KMS-11 (cell line): ENCODE measurements at regions not wholly inside any gene's neighbourhood (a gene's known extent, or its start where the extent isn't known, plus 50 kb on each side); places are given as distances from the start of the nearest gene placed in this dataset.
"Not testable (repeated sequence)": the region's sequence is repeated elsewhere in the genome, so short reads cannot be mapped to it uniquely, and the experiment has no call there.

ENCODE experiments used
- H2AFZ ChIP-seq: fragments of 200-600 bp; sonication (generic); 2 replicates; pipeline ENCODE4 v1.6.1; 2016; ENCODE audit warnings: antibody characterized with exemption, mixed run types, low read depth
- H3K27ac ChIP-seq: fragments of 200-600 bp; sonication (generic); 2 replicates; pipeline ENCODE4 v1.6.1; 2016; ENCODE audit warnings: mild to moderate bottlenecking, mixed run types
- H3K27me3 ChIP-seq: fragments of 200-600 bp; sonication (generic); 2 replicates; pipeline ENCODE4 v1.6.1; 2017; ENCODE audit warnings: mild to moderate bottlenecking, low read depth, mixed run types, moderate library complexity; ENCODE audit not compliant: insufficient read depth
- H3K36me3 ChIP-seq: fragments of 200-600 bp; sonication (generic); 2 replicates; pipeline ENCODE4 v1.6.1; 2017; ENCODE audit warnings: mild to moderate bottlenecking, mixed run types; ENCODE audit not compliant: insufficient read depth
- H3K4me1 ChIP-seq: fragments of 200-600 bp; sonication (generic); 2 replicates; pipeline ENCODE4 v1.6.1; 2016; ENCODE audit warnings: mild to moderate bottlenecking, low read depth, mixed run types; ENCODE audit not compliant: poor library complexity, severe bottlenecking
- H3K4me2 ChIP-seq: fragments of 200-600 bp; sonication (generic); 2 replicates; pipeline ENCODE4 v1.7.0; 2016; ENCODE audit warnings: mild to moderate bottlenecking, mixed run types
- H3K4me3 ChIP-seq: fragments of 200-600 bp; sonication (generic); IDR thresholded peaks from 2 replicates; pipeline ENCODE4 v1.6.1; 2017; ENCODE audit warnings: low read depth, low read length, mixed read lengths; ENCODE audit not compliant: insufficient read depth
- H3K79me2 ChIP-seq: fragments of 200-600 bp; sonication (generic); 2 replicates; pipeline ENCODE4 v1.6.1; 2016; ENCODE audit warnings: low read depth, mixed run types; ENCODE audit not compliant: insufficient read depth
- H3K9ac ChIP-seq: fragments of 200-600 bp; sonication (generic); 2 replicates; pipeline ENCODE4 v1.6.1; 2016; ENCODE audit warnings: mild to moderate bottlenecking, mixed run types
- H4K20me1 ChIP-seq: fragments of 200-600 bp; sonication (generic); 2 replicates; pipeline ENCODE4 v1.6.1; 2016; ENCODE audit warnings: mild to moderate bottlenecking, mixed run types; ENCODE audit not compliant: insufficient read depth
- CTCF ChIP-seq: fragments of 200-600 bp; sonication (generic); conservative IDR thresholded peaks from 2 replicates; pipeline ENCODE4 v1.6.1; 2017; ENCODE audit warnings: low read depth, mild to moderate bottlenecking, antibody characterized with exemption, low read length, moderate library complexity, mixed read lengths

- no peak overlapping the region for H3K4me2 ChIP-seq
- no peak for TF ChIP-seq CTCF
Measured at GRCh38 chr1:221574529-221574928, 167.4 kb downstream of the DUSP10 start.

GRCh38 chr1:221575605-221576004 is 166.3 kb downstream of the DUSP10 start:
- Histone ChIP-seq H3K9ac (no peak overlapping the region), H3K4me1 (no peaks in the 10 kb centered on the region), H3K4me3 (no peak overlapping the region), H3K27ac (no peak overlapping the region), H2AFZ (no peak overlapping the region), H3K4me2 (no peak overlapping the region), H3K36me3 (no peaks in the 10 kb centered on the region), H3K27me3 (no peaks in the 10 kb centered on the region), H4K20me1 (no peaks in the 10 kb centered on the region), H3K79me2 (no peaks in the 10 kb centered on the region)
- TF ChIP-seq CTCF, result no peak

More at GRCh38 chr1:221574529-221574928, 167.4 kb downstream of the DUSP10 start:
- no peaks in the 10 kb centered on the region for H3K79me2 ChIP-seq
- H3K9ac ChIP-seq, result no peak overlapping the region
- H3K4me3 ChIP-seq, result no peak overlapping the region
- H2AFZ ChIP-seq, result no peak overlapping the region
- no peaks in the 10 kb centered on the region for H3K4me1 ChIP-seq
- H3K27ac ChIP-seq, result no peak overlapping the region
- no peaks in the 10 kb centered on the region for H3K36me3 ChIP-seq
- no peaks in the 10 kb centered on the region for H4K20me1 ChIP-seq
- no peaks in the 10 kb centered on the region for H3K27me3 ChIP-seq

GRCh38 chr1:221576268-221576667 is 165.6 kb downstream of the DUSP10 start:
- Histone ChIP-seq H3K27me3 (no peaks in the 10 kb centered on the region), H3K79me2 (no peaks in the 10 kb centered on the region), H3K4me3 (no peak overlapping the region), H2AFZ (no peak overlapping the region), H4K20me1 (no peaks in the 10 kb centered on the region), H3K4me2 (no peak overlapping the region), H3K4me1 (no peaks in the 10 kb centered on the region), H3K9ac (no peak overlapping the region), H3K27ac (no peak overlapping the region), H3K36me3 (no peaks in the 10 kb centered on the region)
- no peak for TF ChIP-seq CTCF

GRCh38 chr1:221583465-221583864 is 158.4 kb downstream of the DUSP10 start:
- H3K36me3 ChIP-seq, result no peaks in the 10 kb centered on the region
- no peaks in the 10 kb centered on the region for H3K27me3 ChIP-seq
- no peak overlapping the region for H3K4me3 ChIP-seq
- H3K4me1 ChIP-seq, result no peaks in the 10 kb centered on the region
- H3K9ac ChIP-seq, result no peak overlapping the region
- no peak overlapping the region for H3K27ac ChIP-seq
- no peaks in the 10 kb centered on the region for H3K79me2 ChIP-seq
- no peaks in the 10 kb centered on the region for H4K20me1 ChIP-seq
- H2AFZ ChIP-seq, result no peak overlapping the region
- no peak overlapping the region for H3K4me2 ChIP-seq
- TF ChIP-seq CTCF, result no peak

- H3K27me3 ChIP-seq, H4K20me1 ChIP-seq, H3K9ac ChIP-seq, H3K4me1 ChIP-seq, H3K79me2 ChIP-seq, H3K4me2 ChIP-seq, H2AFZ ChIP-seq, H3K4me3 ChIP-seq, H3K27ac ChIP-seq, H3K36me3 ChIP-seq: not testable (repeated sequence)
Measured at GRCh38 chr1:221587013-221587412, 154.9 kb downstream of the DUSP10 start.

- H3K4me2 ChIP-seq, H3K4me3 ChIP-seq, H3K4me1 ChIP-seq, H3K27ac ChIP-seq, H2AFZ ChIP-seq, H3K36me3 ChIP-seq, H3K79me2 ChIP-seq, H3K27me3 ChIP-seq, H3K9ac ChIP-seq, H4K20me1 ChIP-seq: not testable (repeated sequence)
Measured at GRCh38 chr1:221591250-221591649, 150.6 kb downstream of the DUSP10 start.
